IPS DF 19.7 (cell line): ENCODE measurements at regions not wholly inside any gene's neighbourhood (a gene's known extent, or its start where the extent isn't known, plus 50 kb on each side); places are given as distances from the start of the nearest gene placed in this dataset.
A peak's percentile ranks its signal among the peaks of the same experiment; 100 is the strongest.
"Not testable (repeated sequence)": the region's sequence is repeated elsewhere in the genome, so short reads cannot be mapped to it uniquely, and the experiment has no call there.

ENCODE experiments used
- DNase-seq: peaks from one replicate; pipeline ENCODE4 v3.0.0-alpha.2; 2013; ENCODE audit warnings: low read depth, low spot score

GRCh38 chr4:101730291-101731117 lies 60.0 kb upstream of the BANK1 start:
- peak; percentile 15 for DNase-seq

GRCh38 chr4:101727238-101727637 lies 63.3 kb upstream of the BANK1 start:
- DNase-seq, result no peak

DNA sequence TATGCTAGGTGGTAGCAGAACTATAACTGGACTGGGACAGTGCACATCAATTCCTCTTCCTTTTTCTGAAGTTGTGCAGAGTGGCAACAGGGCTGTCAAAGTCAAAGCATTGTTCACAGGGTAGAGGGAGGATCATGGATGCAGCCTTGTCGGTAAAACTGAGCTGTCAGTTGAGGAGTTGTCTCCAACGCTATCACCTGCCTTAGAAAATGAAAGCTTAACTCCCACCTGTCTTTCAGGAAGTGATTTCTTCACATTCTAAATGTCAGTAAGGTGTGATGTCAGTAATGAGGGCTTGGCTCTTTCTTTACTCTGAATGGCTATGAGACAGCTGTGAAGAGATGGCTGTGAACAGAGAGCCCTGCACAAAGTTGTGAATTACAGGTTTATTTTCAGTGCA lies 66.4 kb upstream of the BANK1 start:
- no peak for DNase-seq

DNA sequence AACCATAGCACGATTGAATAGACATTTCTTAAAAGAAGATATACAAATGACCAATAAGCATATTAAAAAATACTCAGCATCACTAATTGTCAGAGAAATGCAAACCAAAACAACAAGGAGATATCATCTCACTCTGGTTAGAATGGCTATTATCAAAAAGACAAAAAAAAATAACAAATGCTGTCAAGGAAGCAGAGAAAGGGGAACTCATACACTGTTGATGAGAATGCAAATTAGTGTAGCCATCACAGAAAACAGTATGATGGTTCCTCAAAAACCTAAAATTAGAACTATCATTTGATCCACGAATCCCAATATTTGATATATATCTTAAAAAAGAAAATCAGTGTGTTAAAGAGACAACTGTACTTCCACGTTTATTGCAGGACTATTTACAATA lies 71.7 kb upstream of the BANK1 start:
- DNase-seq, result no peak

DNA sequence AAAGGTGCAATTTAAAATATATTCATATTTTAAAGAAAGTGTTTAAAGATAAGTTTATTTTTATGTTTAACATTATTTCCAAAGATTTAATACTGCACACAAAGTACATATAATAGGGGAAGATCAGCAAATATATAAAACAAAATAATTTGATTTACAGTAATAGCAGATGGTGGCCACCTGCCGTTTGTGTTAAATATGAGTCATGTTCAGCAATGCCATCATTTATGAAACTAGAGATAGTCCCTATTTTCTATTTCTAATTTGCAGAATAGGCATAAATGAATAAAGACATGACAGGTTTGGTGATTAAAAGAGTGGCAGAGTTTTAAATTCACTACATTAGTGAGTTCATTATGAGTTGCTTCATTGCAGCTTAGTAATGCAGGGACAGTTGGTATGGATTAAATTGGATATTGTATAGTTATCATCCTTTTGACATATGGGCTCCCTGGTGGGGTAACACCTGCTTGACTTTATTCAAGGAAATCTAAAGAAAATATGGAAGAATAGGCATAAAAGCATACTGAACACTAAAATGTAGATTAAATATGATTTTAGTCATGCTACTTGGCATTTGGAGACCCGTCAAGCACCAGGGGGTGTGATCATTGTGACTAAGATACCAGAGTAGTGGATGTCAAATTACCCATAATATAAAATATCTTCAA lies 78.8 kb upstream of the BANK1 start:
- DNase-seq, result no peak

DNA sequence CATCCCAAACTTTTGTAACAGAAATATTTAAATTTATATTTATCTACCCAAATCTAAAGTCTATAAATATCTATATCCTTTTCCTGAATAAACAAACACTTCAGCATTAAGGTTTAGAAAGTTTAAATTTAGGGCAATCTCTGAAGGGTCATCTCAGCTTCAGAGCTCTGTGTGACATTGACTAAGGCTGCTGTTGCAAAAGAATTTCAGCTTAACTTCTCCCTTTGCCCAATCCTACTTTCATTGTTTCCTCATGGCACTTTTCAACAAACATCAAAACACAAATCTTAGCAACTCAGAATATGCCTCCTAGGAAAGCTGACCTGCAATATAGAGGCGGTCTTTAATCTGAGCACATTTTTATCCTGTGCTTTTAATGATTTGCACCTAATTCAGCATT lies 79.7 kb upstream of the BANK1 start:
- DNase-seq, result no peak

GRCh38 chr4:101708293-101709039 lies 82.1 kb upstream of the BANK1 start:
- no peak for DNase-seq

- no peak for DNase-seq
These were observed 82.9 kb upstream of the BANK1 start for GRCh38 chr4:101707596-101707995.

GRCh38 chr4:101706535-101707057 lies 83.9 kb upstream of the BANK1 start:
- no peak for DNase-seq

DNA sequence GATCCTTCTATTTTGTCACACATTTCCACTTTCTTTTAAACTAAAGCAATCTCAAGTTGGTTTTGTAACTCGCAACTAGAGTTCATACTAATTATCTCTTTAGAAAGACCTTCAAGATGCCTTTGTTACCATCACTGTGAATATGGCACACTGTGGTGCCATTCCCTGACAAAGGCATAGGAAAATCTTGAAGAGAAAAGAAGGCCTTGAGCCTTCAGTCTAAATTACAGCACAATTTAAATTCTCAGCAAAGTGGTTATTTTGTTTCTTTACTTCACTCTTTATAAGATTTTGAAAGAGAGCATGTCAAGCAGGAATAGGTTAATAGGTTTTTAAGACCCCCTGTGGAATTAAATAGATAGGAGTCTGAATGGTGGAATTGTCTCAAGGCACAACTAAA lies 89.0 kb upstream of the BANK1 start:
- DNase-seq, result no peak

- DNase-seq, result no peak
These were observed 90.9 kb upstream of the BANK1 start for GRCh38 chr4:101699441-101700124.

DNA sequence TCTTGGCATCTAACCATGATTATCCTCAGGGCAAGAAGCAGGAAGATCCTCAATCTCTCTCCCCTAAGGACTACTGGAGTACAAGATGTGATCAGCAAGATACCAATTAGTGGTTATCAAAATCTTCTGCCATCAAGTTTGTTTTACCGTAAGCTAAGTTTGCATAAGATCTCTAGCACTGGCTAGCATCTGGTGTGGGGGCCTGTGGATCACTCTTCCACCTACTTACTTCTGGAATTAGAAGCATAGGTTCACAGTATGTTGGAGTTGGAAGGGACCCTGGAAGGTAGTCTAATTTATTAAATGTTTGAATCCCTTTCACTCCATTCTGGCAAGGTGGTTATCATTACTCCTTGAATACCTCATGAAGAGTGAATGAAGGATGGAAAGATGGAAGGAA lies 93.3 kb upstream of the BANK1 start:
- DNase-seq, result no peak

DNA sequence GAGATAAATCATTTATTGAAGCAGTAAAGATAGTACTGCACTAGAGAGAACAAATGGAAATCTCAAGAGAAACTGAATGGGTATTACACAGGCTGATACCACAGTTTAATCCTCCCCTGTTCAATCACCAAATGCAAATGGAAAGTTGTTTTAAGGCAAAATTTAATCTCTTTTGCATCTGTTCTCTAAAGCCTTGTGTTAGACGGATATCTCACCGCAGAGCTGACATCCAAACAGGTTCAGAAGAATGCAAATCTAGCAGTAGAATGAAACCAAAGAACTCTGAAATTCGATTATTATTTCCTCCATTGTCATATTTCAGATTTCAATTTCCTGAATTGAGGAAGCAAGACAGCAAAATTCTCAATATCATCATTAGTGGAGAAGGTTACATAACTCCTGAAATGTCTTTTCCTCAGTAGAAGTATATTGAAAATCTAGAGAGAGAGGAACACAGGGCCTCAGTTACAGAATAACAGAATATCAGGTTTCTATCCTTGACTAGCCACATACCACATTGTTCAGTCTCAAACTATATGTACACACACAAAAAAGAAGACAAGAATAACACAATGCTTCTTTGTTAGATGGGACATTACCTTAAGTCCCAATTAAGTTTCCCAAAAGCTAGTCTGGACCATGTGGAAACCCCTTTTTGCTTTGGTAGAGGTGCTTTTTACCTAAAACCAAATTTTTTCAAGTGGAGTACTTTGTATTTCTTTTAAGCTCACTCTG lies 94.1 kb upstream of the BANK1 start:
- DNase-seq, result no peak

DNA sequence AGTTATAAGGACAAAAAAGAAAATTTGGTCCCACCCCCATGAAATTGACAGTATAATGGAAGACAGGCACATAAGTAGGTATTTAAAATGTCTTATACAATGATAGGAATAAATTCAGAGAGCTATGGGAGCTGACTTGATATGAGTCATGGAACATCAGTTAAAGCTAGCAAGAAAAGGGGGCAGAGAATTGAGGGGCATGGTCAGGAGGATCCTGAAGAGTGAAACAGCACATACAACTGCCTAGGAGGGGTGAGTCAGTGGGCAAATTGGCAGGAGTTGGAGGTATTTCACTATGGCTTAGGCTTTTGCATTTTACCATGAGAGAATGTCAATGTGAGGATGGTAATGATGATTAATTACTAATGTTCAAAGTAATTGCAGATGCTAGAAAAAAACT lies 95.4 kb upstream of the BANK1 start:
- no peak for DNase-seq

- DNase-seq, result not testable (repeated sequence)
These were observed 96.1 kb upstream of the BANK1 start for GRCh38 chr4:101694403-101694802.

- no peak for DNase-seq
These were observed 96.6 kb upstream of the BANK1 start for GRCh38 chr4:101693842-101694398.

GRCh38 chr4:101689220-101689619 lies 101.3 kb upstream of the BANK1 start:
- no peak for DNase-seq

- DNase-seq, result no peak
These were observed 105.4 kb upstream of the BANK1 start for GRCh38 chr4:101685126-101685525.

DNA sequence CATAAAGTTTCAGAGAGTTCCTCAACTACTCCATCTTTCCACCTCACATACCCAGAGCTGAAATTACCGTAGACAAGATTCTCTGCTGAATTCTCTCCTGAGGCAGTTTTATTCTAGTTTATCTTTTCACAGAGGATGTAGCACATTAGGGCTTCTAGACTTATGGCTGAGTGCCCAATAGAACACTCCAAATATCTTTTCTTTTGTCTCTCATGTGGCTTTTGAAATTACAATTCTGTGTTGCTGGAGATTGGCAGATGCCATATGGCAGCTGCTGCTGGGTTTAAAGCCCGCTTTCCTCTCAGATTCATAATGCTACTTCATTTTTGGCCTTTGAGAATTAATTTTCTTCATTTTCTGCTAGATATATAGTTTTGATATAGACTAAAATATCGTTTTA lies 107.6 kb upstream of the BANK1 start:
- no peak for DNase-seq

DNA sequence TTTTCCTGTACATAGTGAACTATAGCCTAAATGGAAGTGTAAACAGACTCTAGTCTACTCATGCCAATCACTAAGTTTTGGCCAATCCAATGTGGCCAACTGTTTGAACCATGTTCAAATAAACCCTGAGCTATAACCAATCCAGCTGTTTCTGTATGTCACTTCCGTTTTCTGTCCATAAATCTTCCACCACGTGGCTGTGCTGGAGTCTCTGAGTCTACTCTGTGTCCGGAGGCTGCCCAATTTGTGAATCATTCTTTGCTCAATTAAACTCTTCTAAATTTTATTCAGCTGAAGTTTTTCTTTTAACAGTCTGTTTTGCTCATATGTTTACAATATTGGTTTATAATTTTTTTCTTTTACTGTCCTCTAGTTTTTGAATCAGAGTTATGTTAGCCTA lies 112.3 kb upstream of the BANK1 start:
- DNase-seq, result no peak

DNA sequence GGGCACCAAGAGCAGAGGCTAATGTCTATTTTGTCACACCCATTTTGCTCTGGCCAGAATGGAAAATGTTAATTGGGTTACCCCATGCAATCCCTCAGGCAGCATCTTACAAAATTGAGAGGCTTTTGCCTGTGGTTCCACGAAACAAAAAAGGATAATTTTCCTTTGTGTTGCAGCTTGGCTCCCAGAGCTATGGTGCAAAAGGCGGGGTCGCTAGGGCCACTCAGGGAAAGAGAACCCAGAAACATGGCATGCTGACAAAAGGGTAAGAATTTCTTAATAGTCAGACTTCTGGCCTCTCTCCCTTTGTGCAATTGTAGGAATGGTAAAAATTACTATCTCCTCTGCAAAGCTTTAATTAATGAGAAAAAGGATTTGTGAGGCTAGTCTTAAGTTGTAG lies 119.6 kb upstream of the BANK1 start:
- no peak for DNase-seq
